Erythroblast (primary cell): ENCODE measurements at regions not wholly inside any gene's neighbourhood (a gene's known extent, or its start where the extent isn't known, plus 50 kb on each side); places are given as distances from the start of the nearest gene placed in this dataset.

Source experiments
- DNase-seq, 2 experiments: peaks; one replicate each; lab custom pipeline; 2025; lab: John Stamatoyannopoulos, UW
- GATA1 ChIP-seq: IDR thresholded peaks from 2 replicates; pipeline ENCODE4 v1.6.1; 2011; ENCODE audit warnings: low read depth, mild to moderate bottlenecking, control low read depth, low read length, moderate library complexity
- POLR2A ChIP-seq: IDR thresholded peaks from 2 replicates; pipeline ENCODE4 v1.6.1; 2011; ENCODE audit warnings: mild to moderate bottlenecking, low read length

DNA sequence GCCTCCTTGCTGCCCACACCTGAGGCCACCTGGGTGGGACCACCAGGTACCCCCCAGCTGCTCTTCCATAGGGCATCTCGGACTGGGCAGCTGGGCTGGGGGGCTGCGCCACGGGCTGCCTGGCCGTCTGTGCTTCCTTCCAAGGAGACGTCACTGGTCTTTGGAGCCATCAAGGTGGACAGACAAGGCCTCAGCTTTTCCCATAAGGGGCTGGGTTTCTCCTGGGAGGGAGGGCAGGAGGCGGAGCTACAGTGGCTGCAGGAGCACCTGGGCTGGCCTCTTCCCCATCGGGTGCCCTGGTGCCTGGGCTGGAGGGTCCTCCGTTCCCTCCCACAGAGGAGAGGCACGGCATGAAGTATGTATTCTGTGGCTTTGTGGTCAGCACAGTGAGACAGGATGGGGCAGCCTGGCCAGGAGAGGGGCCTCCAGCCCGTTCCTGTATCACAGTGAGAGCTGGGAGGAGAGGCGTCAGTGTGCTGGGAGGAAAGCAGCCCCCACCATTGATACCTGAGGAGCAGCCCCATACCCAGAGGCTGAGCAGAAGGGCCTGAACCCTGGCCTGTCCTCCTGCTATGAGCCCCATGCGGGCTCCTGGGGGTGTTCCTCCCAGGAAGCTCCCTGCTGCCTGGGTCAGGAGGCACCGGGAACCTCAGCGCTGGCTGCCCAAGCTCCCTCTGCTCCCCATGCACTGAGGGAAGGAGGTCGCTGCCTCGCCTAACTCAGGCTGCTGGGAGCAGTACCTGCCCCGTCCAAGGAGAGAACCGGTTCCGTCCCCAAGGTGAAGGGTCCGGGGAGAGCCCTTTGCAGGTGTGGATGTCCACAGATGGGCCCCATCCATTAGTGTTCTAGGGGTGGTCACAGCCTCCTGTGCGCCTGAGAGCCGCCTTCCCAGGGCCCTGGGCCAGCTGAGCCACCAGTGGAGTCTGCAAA lies 1075.0 kb downstream of the BRD1 start:
- TF ChIP-seq GATA1 (no peak), POLR2A (no peak)

DNA sequence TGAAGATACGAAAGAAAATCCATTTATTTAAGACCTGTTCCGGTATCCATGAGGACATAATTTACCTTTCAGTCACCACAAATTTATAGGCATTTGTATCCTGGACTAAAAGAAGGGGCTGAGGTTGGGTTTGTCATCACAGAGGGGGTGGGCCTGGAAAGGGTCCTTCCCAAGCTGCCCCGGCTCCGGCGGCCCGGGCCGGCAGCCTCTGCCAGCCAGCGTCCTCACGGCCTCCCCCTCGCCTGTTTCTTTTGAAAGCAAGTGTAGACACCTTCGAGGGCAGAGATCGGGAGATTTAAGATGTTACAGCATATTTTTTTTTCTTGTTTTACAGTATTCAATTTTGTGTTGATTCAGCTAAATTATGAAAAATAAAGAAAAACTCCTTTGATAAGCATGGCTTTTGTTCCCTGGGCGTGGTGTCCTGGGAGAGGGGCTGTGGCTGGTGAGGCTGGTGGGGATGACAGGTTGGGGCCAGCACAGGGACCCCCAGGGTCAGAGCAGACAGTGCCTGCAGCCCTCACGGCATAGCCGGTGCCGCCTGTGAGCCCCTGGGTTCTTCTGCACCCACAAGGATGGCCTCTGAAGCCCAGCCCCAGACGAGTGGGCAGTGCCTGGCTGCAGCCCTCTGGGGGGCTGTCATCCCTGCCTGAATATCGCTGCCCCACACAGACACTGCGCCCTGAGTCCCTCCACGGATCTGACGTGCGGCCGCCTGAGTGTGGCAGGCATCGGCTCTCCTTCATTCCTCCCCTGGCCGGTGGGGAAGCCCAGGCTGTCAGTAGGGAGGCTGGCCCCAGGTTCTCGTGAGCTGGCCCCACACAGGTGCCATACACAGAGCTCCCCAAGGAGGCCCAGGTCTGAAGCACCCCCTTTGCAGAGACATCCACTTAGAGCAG lies 1075.9 kb downstream of the BRD1 start:
- TF ChIP-seq GATA1 (no peak), POLR2A (no peak)

More for the DNA sequence above, 1075.0 kb downstream of the BRD1 start:
- no peak for DNase-seq

DNA sequence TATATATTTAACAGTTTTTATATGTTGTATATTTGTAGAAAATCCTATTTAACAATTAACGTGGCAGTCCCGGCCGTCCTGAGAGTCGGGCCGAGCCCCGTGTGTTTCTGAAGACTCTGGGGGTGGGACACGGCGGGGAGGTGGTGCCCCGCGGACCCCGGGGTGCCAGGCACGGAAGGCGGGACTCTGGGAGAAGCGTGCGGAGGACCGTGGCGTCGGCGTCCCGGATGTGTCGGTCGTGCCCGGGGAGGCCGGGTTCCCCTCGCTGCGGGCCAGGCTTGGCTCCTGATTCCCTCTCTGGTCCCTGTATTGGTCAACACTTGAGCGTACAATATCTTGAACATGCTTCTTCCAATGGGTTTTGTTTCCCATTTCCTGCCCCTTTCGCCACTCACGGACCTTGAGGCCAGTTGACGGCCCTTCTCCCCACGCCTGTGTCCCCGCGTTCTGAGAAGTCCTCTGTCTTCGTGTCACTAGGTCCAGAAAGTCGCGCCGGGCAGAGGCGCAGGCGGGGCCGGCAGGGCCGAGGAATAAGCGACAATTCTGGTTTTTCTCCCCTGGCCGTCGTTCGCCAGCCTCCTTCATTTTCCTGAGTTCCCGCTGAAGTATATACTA lies 1076.7 kb downstream of the BRD1 start:
- DNase-seq, result no peak
- TF ChIP-seq GATA1 (no peak), POLR2A (no peak)

More for the DNA sequence above, 1075.9 kb downstream of the BRD1 start:
- no peak for DNase-seq

DNA sequence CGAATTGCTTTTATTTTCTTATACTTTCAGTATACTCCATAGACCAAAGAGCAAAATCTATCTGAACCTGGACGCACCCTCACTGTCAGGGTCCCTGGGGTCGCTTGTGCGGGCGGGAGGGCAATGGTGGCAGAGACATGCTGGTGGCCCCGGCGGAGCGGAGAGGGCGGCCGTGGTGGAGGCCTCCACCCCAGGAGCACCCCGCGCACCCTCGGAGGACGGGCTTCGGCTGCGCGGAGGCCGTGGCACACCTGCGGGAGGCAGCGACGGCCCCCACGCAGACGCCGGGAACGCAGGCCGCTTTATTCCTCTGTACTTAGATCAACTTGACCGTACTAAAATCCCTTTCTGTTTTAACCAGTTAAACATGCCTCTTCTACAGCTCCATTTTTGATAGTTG lies 1077.4 kb downstream of the BRD1 start:
- no peak for DNase-seq
- TF ChIP-seq GATA1, result no peak
- TF ChIP-seq POLR2A, result no peak

DNA sequence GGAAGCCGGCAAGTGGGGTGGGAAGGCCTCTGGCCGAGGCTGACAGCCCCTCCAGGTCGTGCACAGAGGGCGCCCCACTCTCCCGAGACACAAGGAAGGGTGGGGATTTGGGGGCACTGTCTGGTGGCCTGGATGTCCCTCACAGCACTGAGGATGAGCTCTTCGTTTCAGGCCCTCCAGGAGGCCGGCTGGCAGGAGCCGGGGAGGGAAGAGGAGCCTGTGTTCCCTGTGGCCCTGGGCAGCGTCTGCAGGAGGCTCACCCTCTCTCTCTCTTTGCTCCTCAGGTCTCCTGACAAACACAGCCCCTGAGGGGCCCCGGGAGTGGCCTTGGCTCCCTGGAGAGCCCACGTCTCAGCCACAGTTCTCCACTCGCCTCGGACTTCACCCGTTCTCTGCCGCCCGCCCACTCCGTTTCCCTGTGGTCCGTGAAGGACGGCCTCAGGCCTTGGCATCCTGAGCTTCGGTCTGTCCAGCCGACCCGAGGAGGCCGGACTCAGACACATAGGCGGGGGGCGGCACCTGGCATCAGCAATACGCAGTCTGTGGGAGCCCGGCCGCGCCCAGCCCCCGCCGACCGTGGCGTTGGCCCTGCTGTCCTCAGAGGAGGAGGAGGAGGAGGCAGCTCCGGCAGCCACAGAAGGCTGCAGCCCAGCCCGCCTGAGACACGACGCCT lies 1078.0 kb downstream of the BRD1 start:
- no peak for DNase-seq
- no peak for TF ChIP-seq POLR2A
- no peak for TF ChIP-seq GATA1

DNA sequence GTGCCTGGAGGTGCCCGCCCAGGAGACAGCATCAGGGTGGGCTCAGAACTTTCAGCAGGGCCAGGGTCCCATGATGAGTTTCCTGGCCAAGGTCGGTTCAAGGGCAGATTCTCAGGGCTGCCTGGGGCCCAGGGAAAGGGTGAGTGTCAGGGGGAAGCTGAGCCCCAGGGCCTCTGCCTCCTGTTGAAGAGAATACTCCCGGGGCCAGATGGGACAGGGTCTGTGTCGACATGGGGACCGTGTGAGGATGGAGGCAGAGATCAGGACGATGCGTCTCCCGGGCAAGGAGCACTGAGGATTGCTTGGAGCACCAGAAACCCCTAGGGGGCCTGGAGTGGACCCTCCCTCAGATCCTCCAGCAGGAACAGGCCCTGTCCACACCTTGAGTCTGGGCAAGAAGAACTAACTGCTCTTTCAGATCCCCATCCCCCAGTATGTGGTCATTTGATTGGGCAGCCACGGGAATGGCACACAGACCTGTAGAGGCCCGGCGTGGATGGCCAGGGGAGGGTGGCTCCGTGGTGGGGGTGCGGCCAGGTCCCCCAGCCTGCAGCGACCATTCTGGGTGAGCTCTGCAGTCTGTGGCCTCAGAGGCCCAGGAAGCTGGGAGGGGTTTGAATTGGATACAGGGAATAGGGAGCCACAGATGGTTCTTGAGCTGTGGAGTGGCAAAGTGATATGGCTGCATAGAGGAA lies 1078.7 kb downstream of the BRD1 start:
- no peak for DNase-seq
- TF ChIP-seq POLR2A (no peak), GATA1 (no peak)

DNA sequence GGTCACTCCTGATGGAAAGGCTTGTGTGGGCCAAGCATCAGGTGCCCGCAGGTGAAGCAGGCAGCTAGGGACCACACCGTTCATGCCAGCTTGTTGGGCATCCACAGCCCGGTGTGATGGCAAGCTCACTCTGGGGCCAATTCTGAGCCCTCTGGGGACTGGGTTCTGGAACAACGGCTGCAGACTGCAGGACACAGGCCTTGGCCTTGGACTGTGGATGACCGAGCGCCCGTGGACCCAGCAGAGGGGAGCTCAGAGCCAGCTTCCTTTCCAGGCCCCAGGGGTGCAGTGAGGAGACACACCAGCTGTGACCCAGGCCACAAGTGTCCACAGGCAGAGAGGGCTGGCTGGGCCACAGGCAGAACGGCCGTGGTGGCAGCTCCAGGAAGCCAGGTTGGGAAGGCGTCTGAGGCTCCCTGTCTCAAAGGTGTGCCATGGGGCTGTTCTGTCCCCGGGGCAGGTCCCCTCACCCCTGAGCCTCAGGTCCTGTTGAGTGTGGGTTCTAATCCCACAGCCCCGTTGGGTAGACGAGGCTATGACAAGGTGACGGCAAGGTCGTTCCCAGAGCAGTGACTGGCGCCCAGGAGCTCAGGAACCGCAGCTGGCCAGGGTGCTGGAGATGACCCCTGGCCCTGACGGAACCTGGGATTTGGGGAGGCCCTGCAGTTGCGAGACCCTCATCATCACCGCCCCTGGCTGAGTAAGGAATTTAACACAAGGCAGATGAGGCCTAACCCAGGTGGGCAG lies 1079.4 kb downstream of the BRD1 start:
- TF ChIP-seq POLR2A (no peak), GATA1 (no peak)
- DNase-seq, result no peak

DNA sequence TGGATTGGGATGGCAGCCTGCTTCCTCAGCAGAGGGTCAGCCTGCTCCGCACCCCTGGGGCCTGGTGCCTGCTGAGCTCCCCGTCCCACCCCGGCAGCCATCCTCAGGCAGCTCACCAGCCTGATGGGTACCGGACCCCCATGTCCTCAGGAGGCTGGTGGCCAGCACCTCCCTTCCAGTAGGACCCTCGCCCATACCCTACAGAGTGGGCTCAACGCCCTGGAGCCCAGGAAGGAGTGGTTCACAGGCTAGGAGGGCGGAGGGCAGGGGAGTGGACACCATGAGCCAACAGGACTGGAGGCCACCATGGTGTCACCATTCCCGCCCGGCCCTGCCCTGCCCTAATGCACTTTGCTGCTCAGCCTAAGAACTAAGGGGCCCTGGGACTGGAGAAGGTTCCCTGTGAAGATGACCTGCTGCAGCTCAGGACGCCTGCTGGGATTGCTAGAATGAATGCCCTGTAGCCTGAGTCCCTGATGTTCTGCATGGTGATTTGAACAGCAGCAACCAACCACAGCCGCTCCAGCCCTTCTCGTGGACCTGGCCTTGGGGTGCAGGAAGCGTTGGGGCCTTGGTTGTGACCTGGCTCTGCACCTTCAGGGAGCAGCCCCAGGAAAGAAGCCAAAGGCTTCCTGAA lies 1080.8 kb downstream of the BRD1 start:
- no peak for TF ChIP-seq GATA1
- no peak for TF ChIP-seq POLR2A
- DNase-seq, result no peak

DNA sequence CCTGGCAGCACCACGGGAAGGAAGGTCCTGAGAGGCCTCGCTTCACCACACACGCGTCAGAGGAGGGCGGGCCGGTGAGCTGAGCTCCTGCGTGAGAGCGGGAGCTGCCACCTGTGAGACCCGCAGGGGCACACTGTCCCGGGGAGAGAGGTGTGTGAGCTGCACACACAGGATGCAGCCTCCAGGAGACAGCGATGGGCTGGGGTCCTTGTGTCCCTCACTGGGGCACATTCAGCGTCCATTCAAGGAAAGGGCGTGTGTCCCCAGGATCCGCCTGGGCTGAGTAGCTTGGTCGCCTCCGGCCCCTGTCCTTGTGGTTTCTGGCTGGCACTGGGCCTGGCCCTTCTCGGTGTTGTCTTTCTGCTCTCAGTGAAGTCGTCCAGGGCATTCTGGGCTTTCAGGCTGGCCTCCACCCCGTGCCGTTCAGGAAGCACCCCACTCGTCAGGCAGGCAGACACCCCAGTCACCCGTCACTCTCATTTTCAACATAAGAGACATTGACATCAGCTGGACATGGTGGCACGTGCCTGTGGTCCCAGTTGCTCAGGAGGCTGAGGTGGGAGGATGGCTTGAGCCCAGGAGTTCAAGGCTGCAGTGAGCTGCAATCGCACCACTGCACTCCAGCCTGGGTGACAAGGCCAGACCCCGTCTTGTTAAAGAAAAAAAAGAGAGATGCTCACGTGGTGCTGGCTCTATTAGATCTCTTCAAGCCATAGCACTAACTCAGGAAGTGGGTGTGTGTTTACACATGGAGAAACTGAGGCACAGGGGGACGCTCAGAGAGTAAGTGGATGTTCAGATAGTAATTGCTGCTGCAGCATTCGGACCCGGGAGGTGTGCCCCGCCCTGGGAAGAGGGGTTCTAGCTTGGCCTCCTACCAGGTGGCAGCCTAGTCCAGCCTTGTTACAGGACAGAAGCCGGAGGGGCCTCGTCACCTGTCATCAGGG lies 1081.6 kb downstream of the BRD1 start:
- DNase-seq, result no peak
- TF ChIP-seq GATA1, result no peak
- no peak for TF ChIP-seq POLR2A

DNA sequence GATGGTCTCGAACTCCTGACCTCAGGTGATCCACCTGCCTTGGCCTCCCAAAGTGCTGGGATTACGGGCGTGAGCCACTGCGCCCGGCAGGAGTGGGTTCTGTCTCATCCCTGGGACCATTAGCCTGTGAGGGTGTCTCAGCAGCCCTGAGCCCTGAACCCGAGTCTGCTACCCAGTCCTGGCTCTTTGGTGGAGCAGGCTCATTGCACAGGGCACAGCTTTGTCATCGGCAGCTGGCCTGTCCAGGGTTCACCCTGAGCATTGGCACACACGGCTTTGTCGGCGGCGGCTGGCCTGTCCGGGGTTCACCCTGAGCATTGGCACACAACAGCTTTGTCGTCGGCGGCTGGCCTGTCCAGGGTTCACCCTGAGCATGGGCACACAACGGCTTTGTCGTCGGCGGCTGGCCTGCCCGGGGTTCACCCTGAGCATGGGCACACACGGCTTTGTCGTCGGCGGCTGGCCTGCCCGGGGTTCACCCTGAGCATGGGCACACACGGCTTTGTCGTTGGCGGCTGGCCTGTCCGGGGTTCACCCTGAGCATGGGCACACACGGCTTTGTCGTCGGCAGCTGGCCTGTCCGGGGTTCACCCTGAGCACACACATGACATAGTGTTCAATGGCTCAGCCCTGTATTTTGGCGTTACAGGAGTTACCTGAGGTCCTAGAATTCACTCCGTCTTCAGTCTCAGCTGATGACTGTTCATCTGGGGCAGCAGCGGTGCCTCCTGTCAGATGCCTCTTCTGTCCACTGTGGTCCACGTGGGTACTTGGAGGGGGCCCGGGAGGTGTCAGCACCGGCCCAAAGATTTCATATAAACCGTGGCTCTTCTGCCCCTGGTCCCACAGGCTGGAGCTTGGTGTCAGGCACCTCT lies 1082.5 kb downstream of the BRD1 start:
- TF ChIP-seq GATA1 (no peak), POLR2A (no peak)
- DNase-seq, result no peak

DNA sequence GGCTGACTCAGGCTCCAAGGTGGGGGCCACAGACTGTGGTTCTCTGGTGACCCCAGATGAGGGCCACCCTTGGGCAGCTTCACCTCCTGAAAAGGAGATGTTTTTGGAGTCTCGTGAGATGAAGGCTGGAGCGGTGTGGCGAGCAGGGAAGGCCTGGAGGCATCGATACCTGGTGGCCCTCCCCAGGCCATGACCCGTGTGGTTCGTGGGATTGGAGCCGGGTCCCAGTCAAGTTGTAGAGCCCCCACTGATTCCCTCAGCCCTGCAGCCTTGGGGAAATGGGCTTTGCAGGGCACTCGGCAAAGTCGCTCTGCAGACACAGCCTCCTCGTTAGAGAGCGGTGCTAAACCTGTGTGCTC lies 1083.4 kb downstream of the BRD1 start:
- no peak for TF ChIP-seq GATA1
- TF ChIP-seq POLR2A, result no peak
- no peak for DNase-seq
